HG03064 (cell line): ENCODE measurements at regions not wholly inside any gene's neighbourhood (a gene's known extent, or its start where the extent isn't known, plus 50 kb on each side); places are given as distances from the start of the nearest gene placed in this dataset.
A peak's percentile ranks its signal among the peaks of the same experiment; 100 is the strongest.
"Not testable (repeated sequence)": the region's sequence is repeated elsewhere in the genome, so short reads cannot be mapped to it uniquely, and the experiment has no call there.

Experiments used
- ATAC-seq: cut with Tn5 transposase; IDR thresholded peaks from one replicate; pipeline ENCODE4 v1.9.1; 2021; ENCODE audit warnings: low read depth; ENCODE audit not compliant: unreplicated experiment

- no peak for ATAC-seq
Observed at GRCh38 chr5:68688547-68688946, 405.3 kb upstream of the SLC30A5 start.

GRCh38 chr5:68689010-68689409 is 404.8 kb upstream of the SLC30A5 start:
- ATAC-seq: no peak

- ATAC-seq: not testable (repeated sequence)
Observed at GRCh38 chr5:68691874-68692273, 401.9 kb upstream of the SLC30A5 start.

- ATAC-seq: no peak
Observed at GRCh38 chr5:68698025-68698940, 395.5 kb upstream of the SLC30A5 start.

GRCh38 chr5:68699966-68700365 is 393.8 kb upstream of the SLC30A5 start:
- ATAC-seq: no peak

- no peak for ATAC-seq
Observed at GRCh38 chr5:68707575-68707974, 386.2 kb upstream of the SLC30A5 start.

- no peak for ATAC-seq
Observed at GRCh38 chr5:68708156-68708841, 385.5 kb upstream of the SLC30A5 start.

- no peak for ATAC-seq
Observed at GRCh38 chr5:68708842-68709170, 385.0 kb upstream of the SLC30A5 start.

- ATAC-seq: no peak
Observed at GRCh38 chr5:68709239-68709638, 384.6 kb upstream of the SLC30A5 start.

- ATAC-seq: peak; percentile 40
Observed at GRCh38 chr5:68710514-68710913, 383.3 kb upstream of the SLC30A5 start.

GRCh38 chr5:68711293-68712200 is 382.3 kb upstream of the SLC30A5 start:
- peak; percentile 91 for ATAC-seq

GRCh38 chr5:68714810-68715209 is 379.0 kb upstream of the SLC30A5 start:
- ATAC-seq: no peak

- no peak for ATAC-seq
Observed at GRCh38 chr5:68720884-68721610, 372.8 kb upstream of the SLC30A5 start.

GRCh38 chr5:68722357-68722756 is 371.5 kb upstream of the SLC30A5 start:
- no peak for ATAC-seq

- no peak for ATAC-seq
Observed at GRCh38 chr5:68725905-68726683, 367.7 kb upstream of the SLC30A5 start.

GRCh38 chr5:68727931-68728330 is 365.9 kb upstream of the SLC30A5 start:
- ATAC-seq: no peak

GRCh38 chr5:68729678-68730077 is 364.1 kb upstream of the SLC30A5 start:
- ATAC-seq: no peak

- ATAC-seq: no peak
Observed at GRCh38 chr5:68730220-68730978, 363.4 kb upstream of the SLC30A5 start.
